Endothelial cell of umbilical vein (primary cell): ENCODE measurements at regions not wholly inside any gene's neighbourhood (a gene's known extent, or its start where the extent isn't known, plus 50 kb on each side); places are given as distances from the start of the nearest gene placed in this dataset.

Experiments used
- CTCF ChIP-seq, 2 donors: IDR thresholded peaks; 1 replicate in 1 of 2; 2 replicates in 1 of 2; pipeline ENCODE4 v1.5.1; 2011; ENCODE audit warnings: low read length in 2 of 2, mild to moderate bottlenecking in 2 of 2, moderate library complexity in 2 of 2, control low read depth in 1 of 2, inconsistent platforms in 1 of 2, low read depth in 1 of 2; ENCODE audit not compliant: insufficient read depth in 1 of 2; ENCODE audit errors: extremely low read depth in 1 of 2
- EZH2 ChIP-seq: IDR thresholded peaks from 2 replicates; pipeline ENCODE4 v1.6.1; 2012; ENCODE audit warnings: borderline replicate concordance, low read depth, mild to moderate bottlenecking, moderate library complexity, low read length, inconsistent platforms; ENCODE audit not compliant: severe bottlenecking
- POLR2A ChIP-seq: IDR thresholded peaks from 2 replicates; pipeline ENCODE4 v1.6.1; 2012; ENCODE audit warnings: low read depth, mild to moderate bottlenecking, control low read depth, low read length
- POLR2AphosphoS5 ChIP-seq: IDR thresholded peaks from 2 replicates; pipeline ENCODE4 v1.6.1; 2012; ENCODE audit warnings: low read depth, mild to moderate bottlenecking, control low read depth, low read length, moderate library complexity; ENCODE audit not compliant: insufficient read depth

DNA sequence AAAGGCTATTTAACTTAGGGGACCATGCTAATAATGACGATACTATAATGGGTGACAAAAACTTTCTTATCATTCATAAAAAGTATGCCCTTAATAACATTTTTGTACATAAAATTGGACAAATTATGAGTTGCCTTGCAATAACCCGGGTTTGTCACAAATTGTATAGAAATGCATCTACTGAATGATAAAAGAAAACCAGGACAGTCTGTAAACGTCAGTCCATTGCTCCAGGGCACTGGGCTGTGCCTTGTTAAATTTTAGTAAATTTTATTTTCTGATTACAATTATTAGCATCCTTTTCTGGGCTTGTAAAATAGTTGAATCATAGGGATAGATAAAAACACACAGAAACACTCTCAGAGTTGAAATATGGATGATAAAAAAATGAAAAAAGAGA lies 778.3 kb downstream of the RAPGEF2 start:
- TF ChIP-seq CTCF (IDR thresholded peaks at IDR 0.05; ENCODE audit: extremely low read depth in 1 of 2, insufficient read depth in 1 of 2, low read depth in 1 of 2, low read length in 2 of 2) (no peak), EZH2 (no peak), POLR2AphosphoS5 (no peak), POLR2A (no peak)
